ENCODE measurements at regions not wholly inside any gene's neighbourhood (a gene's known extent, or its start where the extent isn't known, plus 50 kb on each side); places are given as distances from the start of the nearest gene placed in this dataset.
"Not testable (repeated sequence)": the region's sequence is repeated elsewhere in the genome, so short reads cannot be mapped to it uniquely, and the experiment has no call there.

- no peak for DNase-seq
Observed at GRCh38 chr12:114868995-114869834, 185.2 kb upstream of the TBX3 start.

- DNase-seq, result no peak
Observed at GRCh38 chr12:114866331-114866730, 182.4 kb upstream of the TBX3 start.

- DNase-seq, result no peak
Observed at GRCh38 chr12:114864837-114865551, 181.0 kb upstream of the TBX3 start.

- no peak for DNase-seq
Observed at GRCh38 chr12:114863911-114864310, 179.9 kb upstream of the TBX3 start.

GRCh38 chr12:114860969-114861368 lies 177.0 kb upstream of the TBX3 start:
- DNase-seq, result no peak

GRCh38 chr12:114858388-114859146 lies 174.6 kb upstream of the TBX3 start:
- no peak for DNase-seq

GRCh38 chr12:114855678-114856077 lies 171.7 kb upstream of the TBX3 start:
- no peak for DNase-seq

- no peak for DNase-seq
Observed at GRCh38 chr12:114852976-114853529, 169.1 kb upstream of the TBX3 start.

- DNase-seq, result no peak
Observed at GRCh38 chr12:114851981-114852380, 168.0 kb upstream of the TBX3 start.

GRCh38 chr12:114850661-114851275 lies 166.8 kb upstream of the TBX3 start:
- no peak for DNase-seq

- DNase-seq, result no peak
Observed at GRCh38 chr12:114848666-114849065, 164.7 kb upstream of the TBX3 start.

GRCh38 chr12:114847441-114848035 lies 163.6 kb upstream of the TBX3 start:
- DNase-seq, result no peak

- DNase-seq, result no peak
Observed at GRCh38 chr12:114846771-114847170, 162.8 kb upstream of the TBX3 start.

GRCh38 chr12:114841557-114842251 lies 157.7 kb upstream of the TBX3 start:
- DNase-seq, result no peak

GRCh38 chr12:114838480-114838879 lies 154.5 kb upstream of the TBX3 start:
- no peak for DNase-seq

GRCh38 chr12:114836609-114837008 lies 152.6 kb upstream of the TBX3 start:
- DNase-seq, result no peak

GRCh38 chr12:114835031-114835430 lies 151.1 kb upstream of the TBX3 start:
- no peak for DNase-seq

GRCh38 chr12:114834621-114835020 lies 150.6 kb upstream of the TBX3 start:
- DNase-seq, result no peak

- no peak for DNase-seq
Observed at GRCh38 chr12:114829833-114830232, 145.9 kb upstream of the TBX3 start.

GRCh38 chr12:114829244-114829643 lies 145.3 kb upstream of the TBX3 start:
- not testable (repeated sequence) for DNase-seq

GRCh38 chr12:114827461-114827860 lies 143.5 kb upstream of the TBX3 start:
- no peak for DNase-seq

GRCh38 chr12:114826244-114826643 lies 142.3 kb upstream of the TBX3 start:
- no peak for DNase-seq

Data from KG1 (cell line).